Stomach (tissue), 4 donors: ENCODE measurements at regions not wholly inside any gene's neighbourhood (a gene's known extent, or its start where the extent isn't known, plus 50 kb on each side); places are given as distances from the start of the nearest gene placed in this dataset.
"Not testable (repeated sequence)": the region's sequence is repeated elsewhere in the genome, so short reads cannot be mapped to it uniquely, and the experiment has no call there.

Experiments
- CTCF ChIP-seq, 7 experiments: fragments of 450-650 bp in 4 of 7; fragments of 200-600 bp in 3 of 7; sonication (generic) in 3 of 7; IDR thresholded peaks; one replicate each; pipeline ENCODE4 v1.5.1; 2016 to 2019; ENCODE audit warnings: antibody characterized with exemption in 7 of 7, control low read depth in 2 of 7, mild to moderate bottlenecking in 1 of 7
- EP300 ChIP-seq: sonication (generic); formaldehyde crosslinking; IDR thresholded peaks from one replicate; pipeline ENCODE4 v1.6.1; 2017; ENCODE audit warnings: antibody characterized with exemption
- POLR2AphosphoS5 ChIP-seq, 3 donors: sonication (generic); formaldehyde crosslinking; IDR thresholded peaks; one replicate each; pipeline ENCODE4 v1.6.1; 2016; ENCODE audit warnings: antibody characterized with exemption in 3 of 3

- TF ChIP-seq POLR2AphosphoS5 (IDR thresholded peaks at IDR 0.05); EP300; CTCF (IDR thresholded peaks at IDR 0.05): not testable (repeated sequence)
These were observed 664.4 kb downstream of the SPATA31A7 start for GRCh38 chr9:61854260-61854640.
